ENCODE measurements at regions not wholly inside any gene's neighbourhood (a gene's known extent, or its start where the extent isn't known, plus 50 kb on each side); places are given as distances from the start of the nearest gene placed in this dataset.

GRCh38 chr11:28738549-28738948, 630.4 kb downstream of the METTL15 start:
- Histone ChIP-seq H3K27ac (ENCODE audit: low read depth in 1 of 2, low read length in 1 of 2) (no peak overlapping the region), H3K4me3 (no peak overlapping the region), H3K36me3 (ENCODE audit: control insufficient read depth in 4 of 4, insufficient read depth in 4 of 4, low read length in 4 of 4) (no peaks in the 10 kb centered on the region), H3K9me3 (ENCODE audit: control insufficient read depth in 4 of 4, insufficient read depth in 3 of 4, low read length in 3 of 4) (no peaks in the 10 kb centered on the region), H3K4me1 (ENCODE audit: control insufficient read depth in 5 of 5, insufficient read depth in 5 of 5, low read length in 5 of 5) (peaks cover 0 to 11% (median 0%) of the 10 kb centered on the region in 5 donors), H3K9ac (ENCODE audit: insufficient read depth in 1 of 2, low read length in 2 of 2) (no peak overlapping the region), H3K27me3 (ENCODE audit: control insufficient read depth in 3 of 3, insufficient read depth in 3 of 3, low read length in 2 of 3) (no peaks in the 10 kb centered on the region)
- no peak for ATAC-seq (ENCODE audit: insufficient read depth, low FRiP score)
- no peak for DNase-seq
- TF ChIP-seq, protein P1, sequence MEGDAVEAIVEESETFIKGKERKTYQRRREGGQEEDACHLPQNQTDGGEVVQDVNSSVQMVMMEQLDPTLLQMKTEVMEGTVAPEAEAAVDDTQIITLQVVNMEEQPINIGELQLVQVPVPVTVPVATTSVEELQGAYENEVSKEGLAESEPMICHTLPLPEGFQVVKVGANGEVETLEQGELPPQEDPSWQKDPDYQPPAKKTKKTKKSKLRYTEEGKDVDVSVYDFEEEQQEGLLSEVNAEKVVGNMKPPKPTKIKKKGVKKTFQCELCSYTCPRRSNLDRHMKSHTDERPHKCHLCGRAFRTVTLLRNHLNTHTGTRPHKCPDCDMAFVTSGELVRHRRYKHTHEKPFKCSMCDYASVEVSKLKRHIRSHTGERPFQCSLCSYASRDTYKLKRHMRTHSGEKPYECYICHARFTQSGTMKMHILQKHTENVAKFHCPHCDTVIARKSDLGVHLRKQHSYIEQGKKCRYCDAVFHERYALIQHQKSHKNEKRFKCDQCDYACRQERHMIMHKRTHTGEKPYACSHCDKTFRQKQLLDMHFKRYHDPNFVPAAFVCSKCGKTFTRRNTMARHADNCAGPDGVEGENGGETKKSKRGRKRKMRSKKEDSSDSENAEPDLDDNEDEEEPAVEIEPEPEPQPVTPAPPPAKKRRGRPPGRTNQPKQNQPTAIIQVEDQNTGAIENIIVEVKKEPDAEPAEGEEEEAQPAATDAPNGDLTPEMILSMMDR (IDR thresholded peaks at IDR 0.05; ENCODE audit: control extremely low read depth, extremely low read depth) = no peak

- Histone ChIP-seq H3K4me3 (no peak overlapping the region), H3K9me3 (ENCODE audit: control insufficient read depth in 4 of 4, insufficient read depth in 3 of 4, low read length in 3 of 4) (no peaks in the 10 kb centered on the region), H3K36me3 (ENCODE audit: control insufficient read depth in 4 of 4, insufficient read depth in 4 of 4, low read length in 4 of 4) (no peaks in the 10 kb centered on the region), H3K27me3 (ENCODE audit: control insufficient read depth in 3 of 3, insufficient read depth in 3 of 3, low read length in 2 of 3) (no peaks in the 10 kb centered on the region), H3K9ac (ENCODE audit: insufficient read depth in 1 of 2, low read length in 2 of 2) (no peak overlapping the region), H3K27ac (ENCODE audit: low read depth in 1 of 2, low read length in 1 of 2) (no peak overlapping the region), H3K4me1 (ENCODE audit: control insufficient read depth in 5 of 5, insufficient read depth in 5 of 5, low read length in 5 of 5) (peaks cover 0 to 4% (median 0%) of the 10 kb centered on the region in 5 donors)
- no peak for DNase-seq
- ATAC-seq (ENCODE audit: insufficient read depth, low FRiP score) = no peak
- TF ChIP-seq, protein P1 (IDR thresholded peaks at IDR 0.05; ENCODE audit: control extremely low read depth, extremely low read depth) = no peak
Measured at GRCh38 chr11:28736256-28736655, 628.1 kb downstream of the METTL15 start.

DNA sequence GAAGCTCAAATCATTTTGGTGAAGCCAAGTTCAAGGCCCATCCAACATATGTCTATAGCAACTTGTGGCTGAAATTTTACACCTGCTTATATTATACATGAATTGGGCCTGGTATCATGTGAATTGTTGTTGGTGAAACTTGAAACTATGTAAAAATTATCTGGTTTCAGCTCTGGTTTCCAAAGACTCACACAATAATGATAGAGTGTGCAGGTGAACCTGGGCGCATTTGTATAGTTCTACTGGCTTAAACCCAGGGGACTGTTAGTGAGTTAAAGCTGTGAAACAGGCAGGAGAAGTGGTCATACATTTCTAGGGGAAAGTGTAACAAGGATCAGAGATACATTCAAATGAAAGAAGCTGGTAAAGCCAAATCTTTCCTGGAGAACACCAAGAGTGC, 627.3 kb downstream of the METTL15 start:
- TF ChIP-seq, protein P1 (IDR thresholded peaks at IDR 0.05; ENCODE audit: control extremely low read depth, extremely low read depth) = no peak
- Histone ChIP-seq H3K4me1 (ENCODE audit: control insufficient read depth in 5 of 5, insufficient read depth in 5 of 5, low read length in 5 of 5) (peaks cover 0 to 4% (median 0%) of the 10 kb centered on the region in 5 donors), H3K9me3 (ENCODE audit: control insufficient read depth in 4 of 4, insufficient read depth in 3 of 4, low read length in 3 of 4) (no peaks in the 10 kb centered on the region), H3K4me3 (no peak overlapping the region), H3K9ac (ENCODE audit: insufficient read depth in 1 of 2, low read length in 2 of 2) (no peak overlapping the region), H3K27ac (ENCODE audit: low read depth in 1 of 2, low read length in 1 of 2) (no peak overlapping the region), H3K27me3 (ENCODE audit: control insufficient read depth in 3 of 3, insufficient read depth in 3 of 3, low read length in 2 of 3) (no peaks in the 10 kb centered on the region), H3K36me3 (ENCODE audit: control insufficient read depth in 4 of 4, insufficient read depth in 4 of 4, low read length in 4 of 4) (no peaks in the 10 kb centered on the region)
- DNase-seq (no peak), ATAC-seq (ENCODE audit: insufficient read depth, low FRiP score) (no peak)
- 90 to 96% methylated on average over 1 of the region's 1 CpG for WGBS, 2 donors

DNA sequence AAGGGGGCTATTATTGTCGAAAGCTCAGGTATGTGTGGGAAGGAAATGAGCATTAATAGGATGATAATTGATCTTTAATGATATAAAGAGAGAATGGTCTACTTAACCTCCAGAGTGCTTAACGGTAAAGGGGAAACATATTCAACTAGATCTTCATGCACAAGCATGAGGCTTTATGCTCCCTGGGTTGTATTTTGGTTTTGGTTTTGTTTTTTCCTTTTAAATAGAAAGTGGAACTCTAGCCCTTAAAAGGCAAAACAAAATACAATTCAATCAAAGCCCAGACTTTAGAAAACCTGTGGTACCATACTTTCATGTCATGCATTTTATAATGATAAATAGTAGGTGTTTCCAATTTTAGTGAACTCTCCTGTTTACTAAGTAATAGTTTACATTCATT, 622.7 kb downstream of the METTL15 start:
- H3K4me1 ChIP-seq (ENCODE audit: control insufficient read depth in 5 of 5, insufficient read depth in 5 of 5, low read length in 5 of 5) = peaks cover 0 to 4% (median 0%) of the 10 kb centered on the region in 5 donors
- H3K27me3 ChIP-seq (ENCODE audit: control insufficient read depth in 3 of 3, insufficient read depth in 3 of 3, low read length in 2 of 3) = peaks cover 0 to 2% (median 0%) of the 10 kb centered on the region in 3 donors
- WGBS, 2 donors = 83 to 86% methylated on average over 2 of the region's 2 CpGs
- peaks cover 0 to 2% (median 0%) of the 10 kb centered on the region in 4 donors for H3K9me3 ChIP-seq (ENCODE audit: control insufficient read depth in 4 of 4, insufficient read depth in 3 of 4, low read length in 3 of 4)
- no peak overlapping the region for H3K9ac ChIP-seq (ENCODE audit: insufficient read depth in 1 of 2, low read length in 2 of 2)
- DNase-seq (no peak), ATAC-seq (ENCODE audit: insufficient read depth, low FRiP score) (no peak)
- H3K36me3 ChIP-seq (ENCODE audit: control insufficient read depth in 4 of 4, insufficient read depth in 4 of 4, low read length in 4 of 4) = no peaks in the 10 kb centered on the region
- H3K4me3 ChIP-seq = no peak overlapping the region
- no peak overlapping the region for H3K27ac ChIP-seq (ENCODE audit: low read depth in 1 of 2, low read length in 1 of 2)
- TF ChIP-seq, protein P1 (IDR thresholded peaks at IDR 0.05; ENCODE audit: control extremely low read depth, extremely low read depth) = no peak

Measured in lung (tissue), 11 donors.